ENCODE measurements at regions not wholly inside any gene's neighbourhood (a gene's known extent, or its start where the extent isn't known, plus 50 kb on each side); places are given as distances from the start of the nearest gene placed in this dataset.
A peak's percentile ranks its signal among the peaks of the same experiment; 100 is the strongest.

DNA sequence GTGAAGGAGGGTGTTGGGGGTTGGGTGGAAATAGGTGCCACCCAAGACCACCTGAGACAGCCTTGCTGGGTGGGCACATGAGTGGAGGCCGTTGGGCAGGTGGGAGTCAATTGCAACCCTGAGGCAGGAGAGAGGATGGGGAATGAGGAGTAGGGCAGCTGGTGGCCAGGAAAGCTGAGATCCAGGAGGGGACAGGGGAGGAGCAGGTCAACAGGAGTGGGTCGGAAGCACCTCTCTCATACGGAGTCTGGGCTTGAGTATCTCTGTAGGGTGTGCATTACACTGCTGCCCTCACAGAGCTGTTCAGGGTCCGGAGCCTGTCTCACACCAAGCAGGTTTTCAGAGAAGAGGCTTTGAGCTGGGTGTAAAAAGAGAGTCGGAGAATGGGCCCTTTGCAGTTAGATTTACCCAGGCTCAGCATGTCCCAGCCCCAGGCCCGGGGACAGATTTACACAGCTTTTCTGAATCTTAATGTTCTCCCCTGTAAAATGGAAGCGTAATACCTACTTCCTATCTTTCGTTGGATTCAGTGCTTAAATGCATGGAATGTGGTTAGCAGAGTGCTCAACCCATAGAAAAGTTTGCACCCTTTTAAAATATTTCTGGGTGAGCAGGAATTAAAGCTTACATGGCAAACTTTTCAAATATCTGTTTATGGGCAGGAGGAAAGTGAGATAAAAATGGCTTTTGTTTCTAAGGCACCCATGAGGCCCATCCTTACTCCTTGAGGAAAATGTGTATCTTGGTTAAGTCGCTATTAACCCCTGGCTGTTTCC lies 144.0 kb upstream of the MYCN start:
- no peak for DNase-seq

DNA sequence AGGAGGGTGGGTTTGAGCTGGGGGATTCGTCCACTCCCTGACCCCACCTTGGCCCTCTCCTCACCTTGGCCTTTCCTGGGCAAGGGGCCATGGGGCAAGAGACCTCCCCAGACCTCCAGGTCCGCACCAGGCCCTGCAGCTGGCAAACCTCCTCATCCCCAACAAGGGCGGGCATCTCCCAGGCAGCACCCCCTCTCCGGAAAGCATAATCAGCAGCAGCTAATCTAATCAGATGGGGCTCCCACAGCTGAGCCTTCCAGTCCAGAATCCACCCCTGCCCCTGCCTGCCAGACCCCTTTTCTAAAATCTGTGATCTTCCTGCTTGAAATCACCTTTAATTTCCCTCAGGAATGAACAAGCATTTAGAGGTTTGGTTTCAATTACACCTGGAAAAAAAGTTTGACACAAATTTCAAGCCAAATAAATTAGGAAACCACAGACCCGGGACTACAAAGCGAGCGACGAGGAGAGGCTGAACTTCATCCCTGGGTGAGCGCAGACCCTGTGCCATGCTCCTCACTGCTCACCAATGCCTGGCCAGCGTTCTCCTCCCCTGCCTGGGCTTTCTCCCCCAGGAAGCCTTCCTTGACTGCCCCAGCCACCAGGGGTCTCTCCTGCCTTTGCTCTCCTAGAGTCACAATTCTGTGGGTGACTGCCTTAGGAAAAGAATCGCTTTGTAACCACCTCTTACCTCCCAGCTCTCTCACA lies 143.0 kb upstream of the MYCN start:
- DNase-seq = no peak

DNA sequence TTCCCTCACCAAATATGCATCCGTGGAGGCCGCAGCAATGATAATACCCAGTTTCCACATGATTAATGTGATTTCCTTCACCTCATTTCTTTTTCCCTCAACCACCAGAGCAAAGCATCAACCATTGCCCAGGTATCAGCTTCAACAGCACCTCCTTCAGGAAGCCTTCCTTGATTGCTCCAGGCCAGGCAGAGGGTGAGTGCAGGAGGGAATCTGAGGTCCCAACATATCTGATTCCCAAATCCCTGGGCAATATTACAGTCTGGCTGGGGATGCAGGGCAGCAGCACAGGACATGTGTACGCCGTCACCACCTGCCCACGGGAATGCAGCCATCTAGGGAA lies 142.4 kb upstream of the MYCN start:
- no peak for DNase-seq

DNA sequence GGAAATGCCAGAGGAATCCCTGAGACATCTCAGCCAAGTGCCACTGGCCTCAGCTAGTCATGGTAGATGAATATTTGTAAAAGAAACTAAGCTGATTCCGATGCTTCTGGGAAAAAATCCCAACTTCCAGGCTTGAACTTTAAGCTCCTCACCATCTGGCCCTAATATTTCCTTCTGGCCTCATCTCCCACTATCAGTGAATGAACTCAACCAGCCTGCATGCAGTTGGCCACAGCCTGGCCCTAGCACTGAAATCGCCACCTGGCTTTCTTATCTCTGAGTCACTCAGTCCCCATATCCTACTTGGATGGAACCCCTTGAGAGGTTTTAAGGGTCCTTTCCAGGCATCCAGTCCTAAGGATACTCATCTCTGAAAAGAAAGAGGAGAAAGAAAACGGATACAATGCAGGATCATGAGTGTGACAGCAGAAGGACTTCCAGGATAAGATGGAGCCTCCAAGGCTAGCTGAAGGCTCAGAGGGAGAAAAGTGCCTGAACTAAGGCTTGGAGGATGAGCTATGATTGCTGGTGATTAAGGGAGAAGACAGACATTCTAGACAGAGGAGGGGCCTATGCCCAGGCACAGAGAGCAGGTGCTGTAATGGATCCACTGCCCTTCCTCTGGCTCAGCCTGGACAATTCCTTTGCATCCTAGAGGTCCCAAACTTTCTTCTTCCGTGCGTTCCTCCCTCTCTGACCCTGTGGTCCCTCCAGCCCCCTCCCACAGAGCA lies 141.5 kb upstream of the MYCN start:
- no peak for DNase-seq

DNA sequence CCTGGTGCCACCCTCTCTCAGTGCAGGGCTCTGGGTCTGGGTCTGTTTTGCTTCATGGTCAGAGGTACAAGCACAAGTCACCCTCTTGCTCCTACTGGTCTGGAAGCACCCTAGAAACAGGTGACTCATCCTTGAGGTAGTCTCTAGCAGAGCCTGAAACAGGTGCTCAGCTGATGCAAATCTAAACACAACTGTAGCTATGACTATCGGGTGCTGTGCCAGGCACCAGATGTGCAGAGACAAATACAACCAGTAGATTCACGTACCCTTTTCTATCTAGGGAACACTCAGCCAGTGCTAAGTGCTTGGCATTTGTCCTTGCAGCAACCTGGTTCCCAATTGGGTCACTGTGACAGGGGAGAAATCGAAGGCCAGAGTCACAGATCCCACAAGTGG lies 140.9 kb upstream of the MYCN start:
- no peak for DNase-seq

DNA sequence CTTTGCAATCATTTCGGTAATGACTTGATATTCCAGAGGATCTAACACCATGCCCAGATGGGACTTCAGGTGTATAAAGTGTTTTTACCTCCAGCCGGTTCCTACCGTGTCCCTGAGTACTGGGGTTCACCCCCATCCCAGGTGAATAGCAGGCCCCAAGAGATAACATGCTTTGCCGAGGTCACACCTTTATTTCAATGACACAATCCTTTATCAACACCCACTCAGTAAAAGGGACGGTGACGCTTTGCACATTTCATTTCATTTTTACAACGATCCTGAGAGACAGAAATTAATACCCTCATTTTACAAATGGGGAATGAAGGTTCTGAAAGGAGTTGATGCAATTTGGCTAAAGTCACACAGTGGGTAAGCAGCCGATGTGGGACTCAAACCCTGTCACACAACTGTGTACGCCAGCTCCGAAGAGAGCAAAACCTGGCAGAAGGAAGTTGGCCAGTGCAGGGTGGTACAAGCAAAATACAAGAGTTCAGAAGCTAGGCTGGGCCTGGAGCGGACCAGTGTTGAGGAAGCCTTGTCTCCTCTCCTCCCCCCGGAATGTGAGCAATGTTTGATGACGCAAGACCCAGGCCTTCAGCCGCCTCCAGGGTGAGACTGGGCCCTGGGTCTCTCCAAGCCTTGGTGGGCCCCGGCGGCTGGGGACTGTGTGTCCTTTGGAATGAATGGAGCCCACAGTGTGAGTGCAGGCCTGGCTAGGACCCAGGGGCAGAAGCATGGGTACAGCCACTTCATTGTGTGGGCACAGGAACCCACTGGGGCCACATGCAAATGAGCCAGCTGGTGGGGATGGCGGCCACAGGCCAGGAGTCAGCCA lies 139.6 kb upstream of the MYCN start:
- no peak for DNase-seq

DNA sequence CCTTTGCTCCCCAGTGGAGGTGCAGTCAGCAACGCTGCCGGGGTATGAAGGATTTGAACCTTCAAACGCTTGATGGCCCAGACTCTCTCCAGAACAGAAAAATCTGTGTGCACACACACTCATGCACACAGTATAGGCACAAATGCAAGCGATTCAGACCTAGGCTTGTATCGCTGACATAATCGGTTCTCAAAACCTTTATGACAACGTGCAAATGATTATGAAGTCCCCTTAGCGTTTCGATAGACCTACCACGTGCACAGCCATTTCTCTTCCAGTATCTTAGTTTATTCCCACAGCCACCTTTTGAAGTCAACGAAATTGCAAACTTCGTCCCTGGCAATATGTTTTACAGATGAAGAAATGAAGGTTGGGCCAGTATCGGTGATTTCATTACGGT lies 138.9 kb upstream of the MYCN start:
- DNase-seq = no peak

DNA sequence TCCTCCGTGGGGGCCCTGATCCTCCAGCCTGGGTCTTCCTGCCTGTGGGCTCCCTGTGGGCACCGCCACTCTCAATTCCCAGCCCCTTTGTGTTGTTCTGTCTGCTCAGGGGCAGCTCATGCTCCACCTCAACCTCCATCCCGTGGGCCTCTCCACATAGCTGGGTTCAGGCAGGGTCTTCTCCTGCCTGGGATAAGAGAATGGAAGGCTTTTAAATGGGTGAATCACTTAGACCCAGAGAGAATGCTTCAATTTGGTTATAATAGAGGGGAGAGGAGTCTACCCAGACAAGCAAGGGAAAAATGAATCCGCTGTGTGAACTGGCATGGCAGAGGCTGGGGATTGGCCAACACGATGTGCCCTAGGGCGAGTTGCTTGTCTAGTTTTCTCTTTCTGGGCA lies 138.4 kb upstream of the MYCN start:
- no peak for DNase-seq

DNA sequence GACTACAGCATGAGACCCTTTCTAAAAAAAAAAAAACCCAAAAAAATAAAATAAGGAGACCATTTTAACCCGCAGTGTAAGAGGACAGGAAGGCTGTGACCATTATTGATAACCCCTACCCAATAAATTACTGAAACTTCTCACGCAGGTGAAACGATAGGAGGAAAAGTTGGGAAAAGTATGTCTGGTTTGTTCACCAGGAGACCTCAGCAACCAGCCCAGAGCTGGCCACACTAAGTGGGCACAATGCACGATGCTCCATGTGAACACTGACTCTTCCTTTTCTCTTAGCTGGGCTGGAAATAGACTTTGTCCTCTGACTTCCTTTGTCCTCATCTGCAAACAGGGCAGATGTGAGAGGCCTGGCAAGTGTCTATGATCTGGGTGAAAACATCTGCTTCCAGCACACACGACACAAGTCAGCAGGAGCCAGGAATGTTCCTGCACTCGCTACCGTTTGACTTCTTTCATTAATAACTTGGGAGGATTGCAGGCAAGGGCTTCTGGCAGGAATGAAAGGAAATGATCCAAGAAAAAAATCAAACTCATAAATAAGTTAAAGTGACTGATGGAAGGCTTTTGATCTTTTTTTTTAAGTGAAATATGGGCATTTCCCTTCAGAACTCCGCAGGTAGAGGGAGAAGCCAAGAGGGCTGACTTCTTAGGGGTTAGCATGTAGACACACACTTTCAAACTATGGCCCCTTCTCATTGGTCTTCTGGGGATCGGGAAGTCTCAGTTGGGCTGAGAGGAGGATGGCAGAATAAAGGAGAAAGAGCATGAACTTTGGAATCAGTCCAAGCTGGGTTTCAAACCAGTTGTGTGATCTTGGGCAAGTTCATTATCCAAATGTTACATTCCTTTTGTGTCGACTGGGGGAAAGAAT lies 137.4 kb upstream of the MYCN start:
- no peak for DNase-seq

DNA sequence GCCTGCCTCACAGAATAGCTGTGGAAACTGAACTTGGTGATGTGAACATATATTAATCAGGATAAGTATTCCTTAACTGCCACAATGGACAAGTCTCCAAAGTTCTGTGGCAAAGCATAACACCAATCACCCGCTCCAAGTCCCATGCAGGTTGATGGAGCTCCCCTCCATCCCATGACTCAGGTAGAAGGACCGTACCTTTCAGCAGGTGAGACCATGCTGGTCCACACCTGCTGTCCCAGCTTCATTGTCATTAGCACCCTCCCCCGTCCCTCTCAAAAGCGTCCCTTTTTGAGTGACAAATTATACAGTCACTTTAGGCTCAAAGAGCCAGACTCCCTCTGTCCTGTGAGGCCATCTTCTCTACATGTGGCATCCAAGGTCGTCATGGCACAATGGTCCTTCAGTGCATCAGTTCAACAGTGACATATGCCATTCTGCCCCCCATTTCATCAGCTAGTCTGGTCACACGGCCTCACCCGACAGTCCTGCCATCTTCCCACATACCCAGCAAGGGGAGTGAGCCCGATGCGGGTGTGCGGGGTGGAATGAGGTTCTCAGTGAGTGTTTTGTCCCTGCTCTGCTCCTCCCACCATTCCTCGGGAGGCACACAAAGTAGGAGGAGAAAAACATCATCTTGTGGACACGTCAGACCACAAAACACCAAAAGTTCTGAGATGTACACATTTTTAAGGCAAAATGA lies 136.7 kb upstream of the MYCN start:
- no peak for DNase-seq

DNA sequence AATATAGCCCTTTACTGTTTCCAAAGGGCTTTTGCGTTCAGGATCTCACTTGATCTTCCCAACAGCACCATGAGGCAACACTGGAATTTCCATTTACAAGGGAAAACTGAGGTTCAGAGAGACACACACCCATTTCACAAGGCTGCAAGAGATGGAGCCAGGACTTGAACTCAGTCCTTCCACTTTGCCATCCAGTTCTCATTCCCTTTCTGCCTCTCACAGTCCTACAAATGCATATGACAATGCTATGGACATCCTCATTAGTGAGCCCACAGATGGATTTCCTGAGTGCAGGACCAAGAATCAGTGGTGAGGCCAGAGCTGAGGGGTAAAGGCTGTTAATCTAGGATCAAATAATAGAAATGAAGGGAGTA lies 136.1 kb upstream of the MYCN start:
- no peak for DNase-seq

DNA sequence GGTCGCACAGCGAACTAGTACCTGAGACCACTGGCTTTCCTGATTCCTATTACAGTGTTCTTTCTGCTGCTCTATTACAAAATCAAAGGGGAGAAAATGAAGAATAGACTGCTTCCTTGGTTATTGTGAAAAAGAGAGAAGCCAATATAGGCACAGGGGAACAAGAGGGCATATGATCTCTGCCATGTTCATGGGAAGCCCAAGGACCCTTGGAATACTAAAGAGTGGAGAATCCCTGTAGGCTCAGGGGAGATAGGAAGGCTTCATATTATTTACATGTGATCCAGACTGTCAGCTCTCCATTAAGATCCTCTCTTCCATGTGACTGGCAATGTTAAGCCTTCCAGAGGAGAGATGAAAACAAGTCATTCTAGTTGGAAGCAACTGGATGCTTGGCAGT lies 135.7 kb upstream of the MYCN start:
- DNase-seq = no peak

DNA sequence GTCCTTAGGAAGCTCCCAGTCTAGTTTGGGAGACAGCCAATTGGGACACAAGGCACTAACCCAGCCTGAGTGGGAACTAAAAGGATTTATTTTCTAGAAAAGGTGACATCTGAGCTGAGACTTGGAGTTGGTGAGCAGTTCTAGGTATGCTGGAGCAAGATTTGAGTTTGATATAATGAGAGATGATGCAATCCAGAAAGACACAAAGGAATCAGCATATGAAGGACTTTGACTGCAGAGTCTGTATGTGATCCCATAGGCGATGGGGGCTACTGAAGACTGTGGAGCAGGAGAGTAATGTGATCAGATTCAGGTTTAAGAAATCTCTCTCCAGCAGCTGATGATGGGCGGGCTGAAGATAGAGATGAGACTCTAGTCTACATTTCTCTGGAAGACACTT lies 135.1 kb upstream of the MYCN start:
- no peak for DNase-seq

DNA sequence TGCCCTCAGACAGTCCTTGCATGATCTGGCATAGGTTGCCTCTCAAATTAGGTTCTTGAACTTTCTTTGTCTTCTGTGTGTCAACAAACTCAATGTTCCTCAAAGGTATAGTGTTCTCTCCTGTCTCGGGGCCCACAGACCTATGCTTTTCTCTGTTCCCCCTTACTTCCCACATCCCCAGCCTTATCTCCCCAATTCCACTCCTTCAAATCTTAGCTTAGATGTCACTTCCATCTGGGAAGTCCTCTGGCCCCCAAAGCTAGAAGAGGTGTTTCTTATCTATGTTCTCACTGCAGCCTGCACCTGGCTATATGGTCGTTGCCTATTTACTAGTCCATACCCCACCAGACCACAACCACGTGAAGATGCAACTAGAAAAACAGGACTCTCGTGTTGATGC lies 134.6 kb upstream of the MYCN start:
- DNase-seq = no peak

DNA sequence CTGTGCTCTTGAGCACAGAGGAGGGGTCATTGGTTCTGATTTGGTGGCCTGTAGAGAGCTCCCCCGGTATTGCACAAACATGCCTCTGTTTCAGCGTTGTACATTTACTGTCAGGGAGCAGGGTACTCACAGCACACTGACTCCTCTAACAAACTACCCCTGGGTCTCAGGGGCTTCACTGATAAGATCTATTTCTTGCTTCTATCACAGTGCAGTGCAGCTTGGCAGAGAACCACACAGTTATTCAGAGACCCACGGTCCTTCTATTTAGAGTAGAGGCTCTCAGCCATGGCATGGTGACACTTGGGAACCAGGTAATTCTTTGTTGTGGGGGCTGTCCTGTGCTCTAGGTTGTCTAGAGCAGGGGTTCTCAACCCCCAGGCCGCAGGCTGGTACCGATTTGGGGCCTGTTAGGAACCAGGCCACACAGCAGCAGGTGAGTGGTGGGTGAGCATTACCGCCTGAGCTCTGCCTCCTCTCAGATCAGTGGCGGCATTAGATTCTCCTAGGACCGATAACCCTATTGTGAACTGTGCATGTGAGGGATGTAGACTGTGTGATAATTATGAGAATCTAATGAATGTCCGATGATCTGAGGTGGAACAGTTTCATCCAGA lies 133.4 kb upstream of the MYCN start:
- DNase-seq = no peak

DNA sequence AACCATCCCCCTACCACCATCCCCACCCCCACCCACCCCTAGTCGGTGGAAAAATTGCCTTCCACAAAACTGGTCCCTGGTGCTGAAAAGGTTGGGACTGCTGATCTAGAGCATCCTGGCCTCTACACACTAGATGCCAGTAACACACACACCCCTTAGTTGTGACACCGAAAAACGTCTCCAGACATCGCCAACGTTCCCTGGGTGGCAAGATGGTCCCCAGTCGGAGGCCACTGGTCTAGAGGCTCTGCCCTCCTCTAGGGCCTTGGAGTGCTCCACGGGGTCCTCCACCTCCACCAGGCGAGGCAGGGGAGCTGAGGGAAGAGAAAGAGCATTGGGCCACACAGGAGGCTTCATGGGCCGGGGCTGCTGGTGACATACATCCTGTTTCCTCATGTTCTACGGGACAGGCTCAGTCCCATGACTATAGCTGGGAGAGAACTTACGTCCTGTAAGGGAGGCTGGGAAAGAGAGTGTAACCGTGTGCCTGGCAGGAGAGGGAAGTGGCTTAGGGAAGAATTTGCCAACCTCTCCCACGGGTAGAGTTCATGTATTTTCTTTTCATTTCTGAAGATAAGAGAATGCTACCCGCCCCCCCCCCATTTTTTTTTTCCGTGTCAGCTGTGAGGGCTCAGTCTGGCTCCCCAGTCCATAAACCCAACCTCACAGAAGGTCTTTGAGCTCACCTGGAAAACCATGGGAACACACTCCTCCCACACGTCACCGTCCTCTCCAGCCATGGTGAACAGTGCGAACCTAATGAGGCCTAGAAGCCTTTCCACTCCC lies 132.7 kb upstream of the MYCN start:
- DNase-seq = no peak

DNA sequence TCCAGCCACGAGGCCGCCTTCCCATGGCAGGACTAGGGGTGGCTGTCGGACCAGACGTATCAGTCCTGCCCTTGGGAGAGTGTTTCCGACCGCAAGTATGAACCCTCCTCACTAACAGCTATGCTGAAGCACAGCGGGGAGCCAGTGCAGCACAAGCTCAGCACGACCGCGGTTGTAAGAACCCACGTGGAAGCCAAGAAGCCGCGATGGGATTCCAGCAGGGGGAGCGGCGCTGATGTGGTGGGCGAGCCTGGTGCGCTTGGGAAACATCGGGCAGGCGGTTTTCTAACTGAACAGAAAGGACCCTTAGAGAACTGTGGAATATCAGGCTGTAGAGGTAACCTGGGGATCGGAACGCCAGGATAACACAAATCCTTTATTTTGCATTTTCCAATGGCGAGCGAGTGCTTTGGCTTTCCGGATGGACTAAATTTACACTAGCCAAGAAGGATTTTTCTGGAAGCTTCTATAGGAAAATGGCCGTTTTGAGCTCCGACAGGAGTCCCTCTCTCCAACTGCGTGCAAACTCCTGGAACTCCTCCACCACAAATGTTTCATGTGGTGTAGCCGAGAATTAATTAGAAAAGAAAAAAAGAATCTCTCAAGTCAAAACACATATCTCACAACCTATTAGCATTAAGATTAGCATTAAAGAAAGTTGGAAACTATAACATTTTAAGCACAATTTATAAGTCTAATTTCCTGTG lies 132.0 kb upstream of the MYCN start:
- peak; percentile 38 for DNase-seq

DNA sequence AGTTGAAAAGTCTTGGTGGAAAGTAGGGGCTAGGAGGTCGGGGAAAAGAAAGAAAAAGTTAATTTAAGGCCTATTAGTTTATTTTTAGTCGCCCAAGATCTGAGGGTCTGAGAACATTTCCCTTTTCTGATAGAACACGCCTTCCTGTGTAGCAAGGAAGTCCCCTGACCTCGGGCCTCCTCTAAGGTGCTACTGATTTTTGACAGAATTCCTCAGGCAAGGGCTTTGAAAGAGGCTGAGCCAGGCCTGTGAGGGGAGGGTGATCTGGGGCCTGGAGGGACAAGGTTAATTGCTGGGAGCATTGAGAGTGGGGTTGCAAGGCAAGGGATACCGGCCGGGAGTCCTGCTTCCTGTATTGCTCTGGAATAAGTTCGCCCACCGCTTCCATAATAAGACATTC lies 131.4 kb upstream of the MYCN start:
- DNase-seq = no peak

DNA sequence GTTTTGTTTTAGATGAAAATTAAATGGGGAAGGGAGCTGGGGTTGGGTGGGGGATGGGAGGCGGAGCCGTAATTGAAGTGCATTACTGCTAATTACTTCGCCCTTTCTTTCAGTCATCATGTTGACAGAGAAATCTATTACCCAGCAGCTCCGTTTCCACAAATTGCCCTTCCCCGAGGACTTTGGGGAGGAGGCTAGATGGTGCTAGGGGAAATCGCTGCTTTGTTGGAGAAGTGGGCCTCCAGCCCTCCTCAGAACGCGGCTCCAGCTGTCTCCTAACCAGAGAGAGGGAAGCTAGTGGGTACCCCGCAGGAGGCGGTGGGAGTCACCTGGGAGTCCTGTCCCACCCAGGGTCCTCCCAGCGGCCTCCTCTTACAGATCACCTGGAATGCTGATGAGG lies 130.9 kb upstream of the MYCN start:
- DNase-seq = no peak

Measured in fibroblast of skin of right quadriceps (primary cell).